ENCODE measurements at regions not wholly inside any gene's neighbourhood (a gene's known extent, or its start where the extent isn't known, plus 50 kb on each side); places are given as distances from the start of the nearest gene placed in this dataset.

DNA sequence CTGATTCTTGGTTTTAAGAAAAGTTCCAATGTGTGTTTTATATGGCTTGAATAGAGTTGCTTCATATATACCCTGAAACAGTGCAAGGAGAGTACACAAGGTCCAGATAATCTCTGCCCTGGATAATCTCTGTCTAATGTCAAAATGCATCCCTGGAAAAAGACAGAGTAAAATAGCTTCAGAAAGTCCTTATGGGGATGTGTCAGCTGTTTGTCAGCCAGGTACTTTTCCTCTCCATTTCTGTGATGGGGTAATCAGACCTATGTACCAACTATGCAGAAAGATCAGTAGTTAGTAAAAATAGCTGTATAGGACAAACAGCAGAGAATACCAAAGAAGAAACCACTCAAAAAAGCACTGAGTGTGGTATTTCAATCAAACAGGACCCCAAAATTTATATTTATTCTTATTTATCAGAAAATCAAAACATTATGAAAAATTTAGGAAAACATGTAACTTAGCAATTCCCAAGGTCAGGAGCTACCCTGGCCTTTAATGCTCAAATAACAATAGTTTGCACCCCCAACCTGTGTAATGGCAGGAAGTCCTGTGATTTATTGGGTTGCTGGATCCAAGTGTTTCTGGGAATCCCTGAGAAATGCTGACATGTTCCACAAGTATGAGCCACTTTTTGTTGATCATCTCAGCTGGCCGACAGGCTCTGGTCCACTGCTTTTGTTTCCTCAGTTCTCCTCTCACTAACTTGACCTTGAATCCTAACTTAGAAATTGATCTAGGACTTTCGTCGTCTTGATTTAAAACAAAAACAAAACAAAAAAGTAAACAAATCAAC lies 69.6 kb downstream of the MDH1 start:
- no peak for DNase-seq (ENCODE audit: low spot score)

DNA sequence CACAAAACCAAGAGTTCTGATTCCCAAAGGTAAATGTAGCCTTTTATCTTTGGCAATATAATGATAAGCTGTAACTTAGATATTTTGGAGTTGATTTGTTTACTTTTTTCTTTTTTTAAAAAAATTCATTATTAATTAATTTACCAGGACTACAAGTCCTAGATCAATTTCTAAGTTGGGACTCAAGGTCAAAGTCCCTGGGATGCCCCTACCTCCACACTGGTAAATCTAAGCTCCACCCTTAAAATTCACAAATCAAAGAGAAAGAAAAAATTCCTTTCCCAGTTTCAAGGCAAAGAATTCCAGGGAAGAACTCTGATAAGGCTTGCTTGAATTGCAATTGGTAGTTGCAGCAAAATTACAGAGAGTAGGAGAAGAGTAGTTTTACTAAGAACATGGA lies 71.3 kb downstream of the MDH1 start:
- DNase-seq (ENCODE audit: low spot score) = no peak

DNA sequence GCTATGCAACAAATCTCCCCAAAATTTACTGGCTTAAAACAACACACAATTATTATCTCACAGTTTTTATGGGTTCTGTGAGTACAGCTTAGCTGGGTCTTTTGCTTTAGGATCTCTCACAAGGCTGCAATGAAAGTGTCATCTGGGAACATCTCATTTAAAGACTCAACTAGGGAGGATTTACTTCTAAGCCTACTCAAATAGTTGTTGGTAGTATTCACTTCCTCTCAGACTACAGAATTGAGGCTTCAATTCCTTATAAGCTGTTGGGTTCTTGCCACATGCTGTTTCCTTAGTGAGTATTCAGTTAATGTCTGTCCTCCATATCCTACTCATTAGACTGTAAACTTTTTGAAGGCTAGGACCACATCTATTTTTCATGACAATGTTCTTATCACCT lies 72.3 kb downstream of the MDH1 start:
- DNase-seq (ENCODE audit: low spot score) = no peak

DNA sequence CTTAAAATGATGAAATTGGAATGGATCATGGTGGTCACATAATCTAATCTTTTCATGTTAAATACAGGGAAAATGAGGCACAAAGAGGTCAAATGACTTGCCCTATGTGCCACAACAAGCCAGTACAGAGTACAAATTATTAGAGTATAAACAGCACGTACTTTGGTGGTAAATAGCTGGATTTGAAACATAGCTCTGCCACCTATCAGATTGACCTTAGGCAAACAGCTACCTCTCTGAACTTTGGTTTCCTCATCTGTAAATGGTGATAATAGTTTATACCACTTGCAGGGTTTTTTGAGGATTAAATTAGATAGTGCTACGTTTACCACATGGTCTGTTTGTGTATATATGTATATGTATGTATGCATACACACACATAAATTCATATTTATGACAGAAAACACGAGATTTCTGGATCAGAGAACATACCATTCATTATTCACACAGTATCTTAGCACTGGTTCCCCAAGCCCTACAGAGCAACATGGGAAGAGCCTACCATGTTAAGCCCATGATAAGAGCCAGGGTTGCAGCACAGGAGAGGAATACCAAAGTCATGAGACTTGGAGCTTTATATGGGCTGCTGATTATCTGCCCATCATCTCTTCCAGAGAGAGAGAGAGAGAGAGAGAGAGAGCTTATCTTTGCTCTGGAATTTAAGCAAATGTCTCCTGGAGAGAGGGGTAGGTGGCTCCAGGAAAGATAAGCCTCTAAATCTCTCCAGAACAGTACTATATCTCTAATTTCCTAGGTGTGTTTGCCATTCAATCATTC lies 73.5 kb downstream of the MDH1 start:
- no peak for DNase-seq (ENCODE audit: low spot score)

DNA sequence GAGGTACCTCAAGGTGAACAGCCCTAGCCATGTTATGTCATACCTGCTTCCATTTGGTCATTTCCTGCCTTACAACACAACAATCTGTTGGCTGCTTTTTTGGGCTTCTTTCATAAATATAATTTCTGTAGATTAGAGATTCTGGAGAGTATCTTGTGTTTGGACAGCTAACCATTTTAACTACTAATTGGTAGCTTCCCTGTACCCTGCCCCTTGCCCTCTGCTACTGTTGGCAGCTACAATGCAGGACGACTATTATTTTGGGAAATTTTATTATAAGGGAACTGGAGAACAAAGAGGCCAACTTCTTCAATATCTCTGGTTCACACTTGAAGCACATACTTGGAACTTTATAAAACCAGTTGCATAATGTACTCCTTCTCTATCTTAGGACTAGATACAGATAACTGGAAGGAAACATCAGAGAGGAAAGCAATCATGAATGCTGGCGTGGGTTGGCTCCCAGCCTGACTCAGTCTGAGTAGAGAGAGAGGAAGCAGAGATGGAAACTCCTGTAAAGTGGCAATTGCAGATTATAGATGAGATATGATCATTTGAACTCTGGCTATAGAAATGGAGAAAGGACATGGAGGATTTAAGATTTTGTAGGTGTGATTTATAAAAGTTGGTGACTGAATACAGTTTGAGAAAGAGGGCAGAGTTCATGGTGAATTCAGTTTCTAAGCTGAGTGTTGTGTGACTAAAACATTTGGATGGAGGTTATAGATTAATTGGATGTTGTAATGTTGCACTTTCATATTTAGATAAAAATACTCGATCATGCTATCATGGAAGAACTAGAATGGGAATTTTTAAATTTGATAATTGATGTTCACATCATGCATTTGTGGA lies 74.5 kb downstream of the MDH1 start:
- no peak for DNase-seq (ENCODE audit: low spot score)

DNA sequence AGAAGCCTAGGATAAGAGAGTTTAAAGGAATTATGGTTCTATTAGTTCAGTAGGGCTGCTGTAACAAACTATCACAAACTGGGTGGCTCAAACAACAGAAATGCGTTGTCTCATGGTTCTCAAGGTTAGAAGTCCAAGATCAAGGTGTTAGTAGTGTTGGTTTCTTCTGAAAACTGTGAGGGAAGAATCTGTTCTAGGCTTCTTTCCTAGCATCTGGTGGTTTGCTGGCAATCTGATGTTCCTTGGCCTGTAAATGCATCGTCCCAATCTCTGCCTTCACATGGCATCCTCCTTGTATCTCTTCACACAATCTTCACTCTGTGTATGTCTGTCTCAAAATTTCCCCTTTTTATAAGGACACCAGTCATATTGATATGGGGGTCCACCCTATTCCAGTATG lies 76.3 kb downstream of the MDH1 start:
- DNase-seq (ENCODE audit: low spot score) = no peak

DNA sequence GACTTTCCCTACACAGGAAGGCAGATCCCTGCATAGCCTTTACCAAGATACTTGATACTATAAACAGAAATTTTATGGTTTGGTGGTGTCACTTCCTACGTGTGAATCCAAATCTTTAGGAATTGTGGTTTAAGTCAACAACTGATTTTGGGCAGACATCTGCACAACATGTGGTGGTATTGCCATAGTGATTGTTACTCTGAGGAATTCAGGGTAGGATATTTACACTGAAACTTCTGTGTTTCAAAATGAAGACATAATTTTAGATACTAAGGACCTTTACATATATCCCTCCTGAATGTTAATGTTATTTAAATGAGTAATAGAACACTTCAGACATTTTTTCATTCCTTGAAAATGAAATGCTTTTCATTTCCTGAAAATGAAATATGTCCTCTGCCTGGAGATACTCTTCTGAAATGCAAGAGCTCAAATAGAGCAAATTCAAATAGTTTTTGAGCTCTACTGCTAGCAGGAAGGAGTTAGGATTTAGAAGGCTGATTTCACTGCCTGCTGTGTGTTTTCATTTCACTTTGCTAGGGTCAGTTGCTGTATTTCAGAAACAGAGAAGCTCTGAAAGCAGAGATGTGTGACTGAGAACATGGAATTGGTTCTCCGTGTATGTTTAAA lies 77.2 kb downstream of the MDH1 start:
- no peak for DNase-seq (ENCODE audit: low spot score)

DNA sequence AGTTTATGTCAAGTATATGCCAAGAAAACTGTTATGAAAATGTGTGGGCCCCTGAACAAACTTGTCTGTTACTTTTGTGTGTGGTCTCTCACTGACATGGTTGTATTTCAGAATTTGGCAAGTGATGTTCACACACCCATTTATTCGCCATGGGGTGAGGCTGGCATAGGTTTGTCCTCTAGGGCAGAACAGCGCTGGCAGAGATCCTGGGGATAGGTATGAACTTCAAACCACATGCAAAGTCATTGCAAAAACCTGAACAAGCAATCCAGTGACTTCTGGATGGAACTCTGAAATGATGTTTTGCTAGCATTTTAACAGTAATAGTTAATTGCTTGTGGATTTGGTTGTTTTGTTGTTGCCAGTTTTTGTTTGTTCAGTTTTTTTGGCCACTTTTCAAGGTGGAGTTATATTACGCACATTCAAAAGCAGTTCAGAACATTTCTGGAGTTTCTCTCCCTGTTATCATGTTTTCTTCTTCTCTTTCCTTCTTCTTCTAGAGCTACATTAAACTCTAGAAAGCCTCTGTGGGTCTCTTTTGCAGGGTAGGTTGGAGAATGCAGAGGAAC lies 78.5 kb downstream of the MDH1 start:
- no peak for DNase-seq (ENCODE audit: low spot score)

DNA sequence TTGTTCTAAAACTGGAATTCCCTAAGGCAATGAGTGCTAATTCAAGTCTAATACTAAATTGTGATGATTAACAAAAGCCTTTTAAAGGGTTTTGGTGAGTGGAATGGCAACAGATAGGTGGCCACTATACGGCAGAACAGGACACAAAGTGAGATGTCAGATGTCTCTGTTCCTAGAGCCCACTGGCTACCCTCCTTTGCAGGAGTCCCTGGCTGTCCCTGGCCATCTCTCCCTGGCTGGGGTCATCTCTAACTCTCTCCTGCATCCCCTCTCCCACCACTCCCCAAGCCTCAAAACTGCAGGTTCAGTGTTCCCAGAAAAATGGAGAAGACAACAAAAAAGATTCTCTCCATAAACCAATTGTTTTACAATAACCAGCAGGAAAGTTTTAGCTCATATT lies 79.2 kb downstream of the MDH1 start:
- DNase-seq (ENCODE audit: low spot score) = no peak

DNA sequence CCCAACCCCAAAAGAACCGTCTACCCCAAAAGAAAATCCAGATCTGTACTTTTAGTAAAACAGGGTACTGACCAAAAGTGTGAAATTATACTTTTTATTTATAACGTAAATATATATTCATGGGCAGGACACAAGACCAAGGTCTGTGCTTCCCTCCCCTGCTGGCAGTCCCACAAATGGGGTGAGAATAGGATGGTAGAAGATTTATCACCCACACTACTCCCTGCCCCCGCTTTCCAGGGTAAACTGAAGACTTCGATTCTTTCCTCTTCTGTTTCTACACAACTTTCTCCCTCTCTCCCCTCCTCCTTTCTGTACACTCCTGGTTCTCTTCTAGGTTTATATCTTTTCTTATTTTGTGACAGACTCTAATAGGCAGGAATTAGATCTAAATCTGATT lies 79.7 kb downstream of the MDH1 start:
- no peak for DNase-seq (ENCODE audit: low spot score)

DNA sequence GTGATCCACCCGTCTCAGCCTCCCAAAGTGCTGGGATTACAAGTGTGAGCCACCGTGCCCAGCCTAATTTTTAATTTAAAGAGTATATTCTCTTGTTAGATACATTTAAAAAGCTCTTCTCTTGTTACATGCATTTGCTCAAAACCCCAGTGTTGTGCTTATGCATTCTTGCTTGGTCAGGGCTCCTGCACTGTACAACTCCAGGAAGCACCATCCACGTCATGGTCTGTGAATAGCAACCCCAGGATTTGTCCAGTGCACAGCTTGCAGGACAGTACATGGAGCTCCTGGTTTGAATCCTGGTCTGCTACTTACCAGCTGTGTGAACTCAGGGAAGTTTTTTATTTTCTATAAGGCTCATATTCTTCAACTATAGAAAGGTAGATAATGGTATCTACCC lies 80.8 kb downstream of the MDH1 start:
- DNase-seq (ENCODE audit: low spot score) = no peak

DNA sequence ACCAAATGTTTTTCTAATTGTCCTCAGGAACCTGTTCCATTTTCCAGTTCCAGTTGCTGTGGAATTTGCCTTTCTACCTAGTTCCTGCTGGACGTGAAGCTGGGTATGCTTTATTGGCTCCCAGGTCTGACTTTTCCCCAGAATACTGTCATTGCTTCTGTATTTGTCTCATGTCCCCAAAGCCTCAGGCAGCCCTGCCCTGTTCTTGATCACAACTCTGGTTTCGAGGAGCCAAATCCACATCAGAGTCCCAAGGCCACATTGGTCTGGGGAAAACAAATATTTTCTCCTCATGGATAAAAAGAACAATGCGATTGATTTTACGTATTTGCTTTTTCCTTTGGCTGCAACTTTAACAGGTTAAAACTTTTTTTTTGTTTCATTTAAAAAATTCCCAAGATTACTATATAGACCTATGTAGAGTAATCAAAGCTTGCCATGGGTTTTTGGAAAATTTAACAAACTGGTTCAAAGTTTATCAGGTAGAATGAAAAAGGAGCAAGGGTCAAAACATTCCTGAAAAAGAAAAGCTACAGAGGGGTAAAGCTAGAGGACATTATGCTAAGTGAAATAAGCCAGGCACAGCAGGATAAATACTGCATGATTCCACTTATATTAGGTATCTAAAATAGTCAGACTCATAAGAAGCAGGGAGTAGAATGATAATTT lies 85.2 kb downstream of the MDH1 start:
- no peak for DNase-seq (ENCODE audit: low spot score)

DNA sequence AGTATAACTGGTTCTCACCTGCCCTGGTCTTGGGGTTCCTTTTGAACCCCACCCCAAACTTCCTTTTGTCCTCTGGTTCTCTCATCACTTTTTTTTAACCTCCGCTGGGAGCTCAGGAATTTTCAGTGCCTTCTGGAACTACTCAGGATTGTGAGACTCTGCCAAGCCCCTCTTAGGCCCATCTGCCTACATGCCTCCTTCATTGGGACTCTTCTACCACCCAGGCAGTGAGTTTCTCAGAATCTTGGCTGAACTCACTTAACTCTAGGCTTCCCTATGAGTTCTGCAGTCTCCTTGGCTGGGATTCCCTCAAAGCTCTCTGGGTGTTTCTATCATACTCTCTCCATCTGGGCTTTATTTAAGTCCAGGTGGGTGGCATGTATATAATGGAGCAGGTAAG lies 86.3 kb downstream of the MDH1 start:
- no peak for DNase-seq (ENCODE audit: low spot score)

DNA sequence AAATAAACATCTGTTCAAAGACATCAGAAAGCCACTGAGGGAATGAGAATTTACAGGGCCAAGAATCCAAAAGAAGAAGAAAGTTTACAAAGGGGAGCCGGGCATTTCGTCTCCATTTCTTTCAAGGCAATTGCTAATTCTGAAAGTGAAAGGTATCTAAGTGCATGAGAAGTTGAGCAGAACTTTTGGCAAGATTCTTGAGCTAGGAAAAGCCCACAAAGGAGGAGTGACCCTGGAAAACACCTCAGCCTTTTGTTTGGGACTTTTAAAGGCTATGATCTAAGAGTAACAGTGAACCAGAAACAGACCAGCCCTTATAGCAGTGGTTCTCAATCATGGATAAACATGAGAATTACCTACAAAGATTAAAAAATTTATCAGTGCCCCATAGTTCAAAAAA lies 87.4 kb downstream of the MDH1 start:
- no peak for DNase-seq (ENCODE audit: low spot score)

DNA sequence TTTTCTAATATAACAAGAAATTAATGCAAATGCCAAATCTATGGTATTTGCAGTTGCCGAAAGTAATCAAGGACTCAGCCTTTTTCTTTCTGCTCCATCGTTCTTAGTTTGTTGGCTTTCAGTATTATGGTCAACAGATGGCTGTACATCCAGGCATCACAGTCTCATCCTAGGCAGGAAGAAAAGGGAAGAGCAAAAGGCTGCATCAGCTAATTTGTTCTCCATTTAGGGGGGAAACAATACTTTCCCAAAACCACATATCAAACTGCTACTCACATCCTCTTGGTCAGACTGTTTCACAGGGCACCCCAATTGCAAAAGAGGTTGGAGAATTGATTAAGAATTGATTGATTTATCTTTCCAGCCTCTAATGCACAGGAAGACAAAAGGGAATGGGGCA lies 89.3 kb downstream of the MDH1 start:
- no peak for DNase-seq (ENCODE audit: low spot score)

DNA sequence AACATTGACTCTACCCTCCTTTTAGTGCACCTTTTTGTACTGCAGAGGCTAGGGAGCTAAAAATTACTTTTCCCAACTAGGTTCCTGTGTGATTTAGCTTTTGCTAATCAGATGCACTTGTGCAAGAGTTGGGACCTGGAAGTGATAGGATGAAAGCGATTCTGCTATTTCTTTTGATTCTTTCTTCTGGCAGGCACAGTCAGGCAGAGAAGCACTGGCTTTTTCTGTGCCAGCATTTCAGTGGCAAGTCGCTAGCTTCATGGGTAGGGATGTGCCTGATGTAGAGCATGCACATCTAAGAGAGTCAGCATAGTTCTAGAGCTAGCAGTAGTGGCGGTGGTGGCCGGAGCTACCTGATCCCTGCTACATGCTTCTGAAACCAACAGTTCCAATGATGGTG lies 89.8 kb downstream of the MDH1 start:
- DNase-seq (ENCODE audit: low spot score) = no peak

DNA sequence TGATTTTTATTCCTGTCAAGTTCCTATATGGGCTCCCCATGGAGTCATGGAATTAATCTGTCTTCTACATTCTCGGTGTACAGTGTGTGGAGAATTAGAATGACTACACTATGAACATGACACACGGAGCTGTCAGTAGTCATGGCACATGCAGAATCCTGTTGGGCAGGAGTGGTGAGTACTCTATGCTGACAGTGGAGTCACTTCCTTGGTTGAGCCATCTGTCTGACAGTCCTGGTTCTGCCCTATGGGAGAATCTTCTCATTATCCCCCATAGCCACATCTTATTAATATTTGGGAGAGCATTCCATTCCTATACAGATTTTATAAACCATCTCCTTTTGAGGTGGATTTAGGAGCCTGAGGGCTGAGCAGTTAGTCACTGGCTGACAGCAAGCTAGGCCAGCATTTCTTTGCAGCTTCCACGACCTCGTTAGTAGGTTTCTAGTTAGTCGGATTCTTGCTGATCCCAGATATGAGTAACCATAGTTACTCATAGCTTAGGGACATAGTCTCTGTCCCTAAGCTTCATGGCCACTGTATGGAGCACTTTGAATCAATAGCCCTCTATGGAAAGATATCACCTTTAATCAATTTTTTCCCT lies 90.6 kb downstream of the MDH1 start:
- no peak for DNase-seq (ENCODE audit: low spot score)

DNA sequence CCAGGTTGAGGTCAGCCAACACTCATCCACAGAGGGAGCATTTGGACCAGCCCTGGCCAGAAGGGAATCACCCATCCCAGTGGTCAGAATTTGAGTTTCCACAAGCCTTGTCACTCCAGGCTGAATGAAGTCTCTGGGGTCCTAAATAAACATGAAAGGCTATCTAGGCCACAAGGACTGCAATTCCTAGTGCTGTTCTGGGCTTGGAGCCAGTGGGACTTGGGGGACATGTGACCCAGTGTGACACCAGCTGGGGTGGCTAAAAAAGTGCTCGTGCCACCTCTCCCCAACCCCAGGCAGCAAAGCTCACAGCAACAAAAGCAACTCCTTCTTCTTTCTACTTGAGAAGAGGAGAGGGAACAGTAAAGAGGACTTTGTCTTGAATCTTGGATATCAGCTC lies 91.7 kb downstream of the MDH1 start:
- DNase-seq (ENCODE audit: low spot score) = no peak

DNA sequence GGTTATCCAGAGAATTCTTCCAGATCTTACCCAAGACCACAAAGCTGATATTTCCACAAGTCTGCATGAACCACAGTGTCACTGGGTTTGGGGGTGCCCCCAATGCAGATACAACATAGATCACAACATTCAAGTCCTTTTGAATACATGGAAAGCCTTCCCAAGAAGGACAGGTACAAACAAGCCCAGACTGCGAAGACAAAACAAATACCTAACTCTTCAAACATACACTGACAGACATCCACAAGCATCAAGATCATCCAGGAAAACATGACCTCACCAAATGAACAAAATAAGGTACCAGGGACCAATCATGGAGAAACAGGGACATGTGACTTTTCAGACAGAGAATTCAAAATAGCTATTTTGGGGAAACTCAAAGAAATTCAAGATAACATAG lies 93.1 kb downstream of the MDH1 start:
- no peak for DNase-seq (ENCODE audit: low spot score)

DNA sequence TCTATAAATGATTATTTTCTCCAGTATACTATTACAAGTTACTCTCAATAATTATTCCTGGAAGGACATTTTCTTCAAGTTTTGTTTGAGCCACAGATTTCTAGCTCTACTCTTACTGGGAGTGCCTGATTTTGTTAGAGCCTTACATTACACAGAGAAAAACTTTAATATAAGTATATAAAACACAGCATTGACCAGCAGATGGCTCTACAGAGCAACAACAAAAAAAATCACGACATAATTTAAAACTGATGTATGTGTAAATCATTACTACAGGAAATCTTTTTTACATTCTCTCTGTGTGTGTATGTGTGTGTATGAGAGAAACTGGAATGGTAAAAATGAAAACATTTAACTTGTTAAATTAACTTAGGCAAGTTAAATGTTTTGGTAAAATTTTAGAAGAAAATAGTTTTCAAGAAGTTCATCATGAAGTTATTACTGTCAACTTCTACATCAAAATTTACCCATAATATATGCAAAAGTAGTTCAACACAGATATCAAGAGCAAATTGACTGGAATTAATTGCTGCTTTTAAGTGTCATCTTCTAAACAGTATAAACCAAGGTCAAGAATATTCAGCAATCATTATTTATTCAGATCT lies 103.3 kb downstream of the MDH1 start:
- DNase-seq (ENCODE audit: low spot score) = peak; percentile 50

DNA sequence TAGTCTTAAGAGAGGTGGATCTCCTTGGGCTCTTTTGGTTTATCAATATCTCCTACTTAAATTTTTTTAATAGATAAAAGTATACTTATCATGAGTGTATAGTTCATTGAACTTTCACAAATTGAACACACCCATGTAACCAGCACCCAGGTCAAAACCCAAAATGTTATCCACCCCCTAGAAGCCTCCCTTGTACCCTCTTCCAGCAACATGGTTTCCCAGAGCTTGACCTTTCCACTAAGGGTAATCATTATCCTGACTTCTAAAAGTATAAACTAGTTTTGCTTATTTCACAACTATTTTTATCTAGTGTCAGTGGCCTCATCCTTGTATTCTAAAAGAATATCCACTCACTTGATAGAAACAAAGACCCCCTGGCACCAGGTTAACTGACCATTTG lies 106.8 kb downstream of the MDH1 start:
- DNase-seq (ENCODE audit: low spot score) = no peak

All from CD4-positive, alpha-beta T cell treated with Interleukin-15 for 4 hours (primary cell).